ENCODE measurements at regions not wholly inside any gene's neighbourhood (a gene's known extent, or its start where the extent isn't known, plus 50 kb on each side); places are given as distances from the start of the nearest gene placed in this dataset.

GRCh38 chr6:82691997-82692396, 328.4 kb downstream of the TPBG start:
- TF ChIP-seq CTCF (conservative IDR thresholded peaks at IDR 0.05 in 1 of 2, IDR thresholded peaks at IDR 0.05 in 1 of 2; ENCODE audit: extremely low read depth in 1 of 2, insufficient read depth in 1 of 2, low read depth in 1 of 2, low read length in 2 of 2): no peak
- no peak for TF ChIP-seq EZH2 (IDR thresholded peaks at IDR 0.05; ENCODE audit: borderline replicate concordance, low read length)
